ENCODE measurements at regions not wholly inside any gene's neighbourhood (a gene's known extent, or its start where the extent isn't known, plus 50 kb on each side); places are given as distances from the start of the nearest gene placed in this dataset.

GRCh38 chr4:125382995-125383394, 68.2 kb downstream of the FAT4 start:
- TF ChIP-seq ZC3H10 (CRISPR knock-in tag; IDR thresholded peaks at IDR 0.05) = no peak
- TF ChIP-seq ZFP3 (CRISPR knock-in tag; IDR thresholded peaks at IDR 0.05) = no peak
- no peak for TF ChIP-seq ISL1 (CRISPR knock-in tag; IDR thresholded peaks at IDR 0.05)
- no peak for ATAC-seq

- ATAC-seq = no peak
- TF ChIP-seq OSR1 (CRISPR knock-in tag; IDR thresholded peaks at IDR 0.05) (no peak), RARB (CRISPR knock-in tag; IDR thresholded peaks at IDR 0.05) (no peak), ZNF8 (CRISPR knock-in tag; IDR thresholded peaks at IDR 0.05) (no peak), ISL1 (CRISPR knock-in tag; IDR thresholded peaks at IDR 0.05) (no peak), ZNF70 (CRISPR knock-in tag; IDR thresholded peaks at IDR 0.05) (no peak), PPARA (CRISPR knock-in tag; IDR thresholded peaks at IDR 0.05; ENCODE audit: borderline replicate concordance) (no peak), ARNTL (CRISPR knock-in tag; IDR thresholded peaks at IDR 0.05; ENCODE audit: borderline replicate concordance, low read depth) (no peak), ZC3H10 (CRISPR knock-in tag; IDR thresholded peaks at IDR 0.05) (no peak), TOX (CRISPR knock-in tag; IDR thresholded peaks at IDR 0.05; ENCODE audit: borderline replicate concordance) (no peak), SNAI2 (CRISPR knock-in tag; IDR thresholded peaks at IDR 0.05) (no peak), ZNF565 (CRISPR knock-in tag; conservative IDR thresholded peaks at IDR 0.05; ENCODE audit: low read depth) (no peak), ZFP30 (CRISPR knock-in tag; IDR thresholded peaks at IDR 0.05) (no peak), ESRRG (CRISPR knock-in tag; IDR thresholded peaks at IDR 0.05) (no peak), CSDC2 (CRISPR knock-in tag; IDR thresholded peaks at IDR 0.05) (no peak), GLIS3 (CRISPR knock-in tag; IDR thresholded peaks at IDR 0.05) (no peak), TSHZ2 (CRISPR knock-in tag; IDR thresholded peaks at IDR 0.05) (no peak), TCF4 (CRISPR knock-in tag; IDR thresholded peaks at IDR 0.05; ENCODE audit: borderline replicate concordance) (no peak)
- TF ChIP-seq, protein P1, sequence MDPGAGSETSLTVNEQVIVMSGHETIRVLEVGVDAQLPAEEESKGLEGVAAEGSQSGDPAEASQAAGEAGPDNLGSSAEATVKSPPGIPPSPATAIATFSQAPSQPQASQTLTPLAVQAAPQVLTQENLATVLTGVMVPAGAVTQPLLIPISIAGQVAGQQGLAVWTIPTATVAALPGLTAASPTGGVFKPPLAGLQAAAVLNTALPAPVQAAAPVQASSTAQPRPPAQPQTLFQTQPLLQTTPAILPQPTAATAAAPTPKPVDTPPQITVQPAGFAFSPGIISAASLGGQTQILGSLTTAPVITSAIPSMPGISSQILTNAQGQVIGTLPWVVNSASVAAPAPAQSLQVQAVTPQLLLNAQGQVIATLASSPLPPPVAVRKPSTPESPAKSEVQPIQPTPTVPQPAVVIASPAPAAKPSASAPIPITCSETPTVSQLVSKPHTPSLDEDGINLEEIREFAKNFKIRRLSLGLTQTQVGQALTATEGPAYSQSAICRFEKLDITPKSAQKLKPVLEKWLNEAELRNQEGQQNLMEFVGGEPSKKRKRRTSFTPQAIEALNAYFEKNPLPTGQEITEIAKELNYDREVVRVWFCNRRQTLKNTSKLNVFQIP (CRISPR knock-in tag; IDR thresholded peaks at IDR 0.05; ENCODE audit: borderline replicate concordance, low read depth) = no peak
- TF ChIP-seq, protein P2, sequence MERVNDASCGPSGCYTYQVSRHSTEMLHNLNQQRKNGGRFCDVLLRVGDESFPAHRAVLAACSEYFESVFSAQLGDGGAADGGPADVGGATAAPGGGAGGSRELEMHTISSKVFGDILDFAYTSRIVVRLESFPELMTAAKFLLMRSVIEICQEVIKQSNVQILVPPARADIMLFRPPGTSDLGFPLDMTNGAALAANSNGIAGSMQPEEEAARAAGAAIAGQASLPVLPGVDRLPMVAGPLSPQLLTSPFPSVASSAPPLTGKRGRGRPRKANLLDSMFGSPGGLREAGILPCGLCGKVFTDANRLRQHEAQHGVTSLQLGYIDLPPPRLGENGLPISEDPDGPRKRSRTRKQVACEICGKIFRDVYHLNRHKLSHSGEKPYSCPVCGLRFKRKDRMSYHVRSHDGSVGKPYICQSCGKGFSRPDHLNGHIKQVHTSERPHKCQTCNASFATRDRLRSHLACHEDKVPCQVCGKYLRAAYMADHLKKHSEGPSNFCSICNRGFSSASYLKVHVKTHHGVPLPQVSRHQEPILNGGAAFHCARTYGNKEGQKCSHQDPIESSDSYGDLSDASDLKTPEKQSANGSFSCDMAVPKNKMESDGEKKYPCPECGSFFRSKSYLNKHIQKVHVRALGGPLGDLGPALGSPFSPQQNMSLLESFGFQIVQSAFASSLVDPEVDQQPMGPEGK (CRISPR knock-in tag; IDR thresholded peaks at IDR 0.05; ENCODE audit: borderline replicate concordance) = no peak
- TF ChIP-seq, protein P3, sequence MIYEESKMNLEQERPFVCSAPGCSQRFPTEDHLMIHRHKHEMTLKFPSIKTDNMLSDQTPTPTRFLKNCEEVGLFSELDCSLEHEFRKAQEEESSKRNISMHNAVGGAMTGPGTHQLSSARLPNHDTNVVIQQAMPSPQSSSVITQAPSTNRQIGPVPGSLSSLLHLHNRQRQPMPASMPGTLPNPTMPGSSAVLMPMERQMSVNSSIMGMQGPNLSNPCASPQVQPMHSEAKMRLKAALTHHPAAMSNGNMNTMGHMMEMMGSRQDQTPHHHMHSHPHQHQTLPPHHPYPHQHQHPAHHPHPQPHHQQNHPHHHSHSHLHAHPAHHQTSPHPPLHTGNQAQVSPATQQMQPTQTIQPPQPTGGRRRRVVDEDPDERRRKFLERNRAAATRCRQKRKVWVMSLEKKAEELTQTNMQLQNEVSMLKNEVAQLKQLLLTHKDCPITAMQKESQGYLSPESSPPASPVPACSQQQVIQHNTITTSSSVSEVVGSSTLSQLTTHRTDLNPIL (CRISPR knock-in tag; IDR thresholded peaks at IDR 0.05; ENCODE audit: low read depth) = no peak
Observed at GRCh38 chr4:125387770-125388169, 73.0 kb downstream of the FAT4 start.

DNA sequence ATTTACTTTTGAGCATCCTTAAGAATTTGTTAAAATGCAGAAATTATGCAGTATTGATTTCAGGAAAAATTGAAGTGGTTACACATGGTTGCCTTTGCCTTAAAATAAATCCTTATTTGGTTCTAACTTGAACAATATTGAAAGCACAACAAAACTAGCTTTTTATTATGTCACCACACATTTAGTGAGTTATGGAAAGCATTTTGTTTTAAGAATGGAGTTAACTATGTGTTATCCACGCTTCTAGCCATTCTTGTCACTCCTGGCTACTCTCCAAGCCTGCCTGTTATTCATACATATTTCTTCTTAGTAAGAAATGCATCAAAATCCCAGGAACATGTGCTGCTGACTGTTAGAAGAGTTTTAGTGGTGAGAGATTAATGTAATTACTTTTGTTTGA, 73.9 kb downstream of the FAT4 start:
- no peak for ATAC-seq
- TF ChIP-seq ISL1 (CRISPR knock-in tag; IDR thresholded peaks at IDR 0.05) (peak; percentile 53), ZNF565 (CRISPR knock-in tag; conservative IDR thresholded peaks at IDR 0.05; ENCODE audit: low read depth) (no peak)

- TF ChIP-seq, protein P3 (CRISPR knock-in tag; IDR thresholded peaks at IDR 0.05; ENCODE audit: low read depth) = no peak
- TF ChIP-seq ZFP30 (CRISPR knock-in tag; IDR thresholded peaks at IDR 0.05) = peak; percentile 54
- TF ChIP-seq ISL1 (CRISPR knock-in tag; IDR thresholded peaks at IDR 0.05) = peak; percentile 79
- TF ChIP-seq, protein P2 (CRISPR knock-in tag; IDR thresholded peaks at IDR 0.05; ENCODE audit: borderline replicate concordance) = no peak
- peak; percentile 91 for ATAC-seq
Observed at GRCh38 chr4:125389713-125390112, 75.0 kb downstream of the FAT4 start.
